HUES64 (cell line): ENCODE measurements at regions not wholly inside any gene's neighbourhood (a gene's known extent, or its start where the extent isn't known, plus 50 kb on each side); places are given as distances from the start of the nearest gene placed in this dataset.
"Not testable (repeated sequence)": the region's sequence is repeated elsewhere in the genome, so short reads cannot be mapped to it uniquely, and the experiment has no call there.

Experiments
- H3K27ac ChIP-seq: 2 replicates; pipeline ENCODE4 v1.7.0; 2013; ENCODE audit warnings: low read depth, low read length, inconsistent platforms
- H3K27me3 ChIP-seq: 2 replicates; pipeline ENCODE4 v1.6.1; 2013; ENCODE audit warnings: mild to moderate bottlenecking, low read length; ENCODE audit not compliant: insufficient read depth
- H3K36me3 ChIP-seq: 2 replicates; pipeline ENCODE4 v1.6.1; 2013; ENCODE audit warnings: mild to moderate bottlenecking, low read length; ENCODE audit not compliant: insufficient read depth
- H3K4me1 ChIP-seq: 2 replicates; pipeline ENCODE4 v1.6.1; 2013; ENCODE audit warnings: mild to moderate bottlenecking, low read length, moderate library complexity; ENCODE audit not compliant: insufficient read depth
- H3K4me3 ChIP-seq: 2 replicates; pipeline ENCODE4 v1.5.1; 2013; ENCODE audit warnings: mild to moderate bottlenecking, low read length, moderate library complexity
- H3K9ac ChIP-seq: 2 replicates; pipeline ENCODE4 v1.6.1; 2013; ENCODE audit warnings: mild to moderate bottlenecking, low read depth, low read length
- H3K9me3 ChIP-seq: 2 replicates; pipeline ENCODE4 v1.6.1; 2013; ENCODE audit warnings: low read depth, low read length; ENCODE audit not compliant: insufficient read depth
- WGBS: fragments of 150-250, 120-280 bp; methylation state at CpG from one replicate; pipeline ENCODE4 v1.1.7; 2013; ENCODE audit warnings: missing lambda C conversion rate; 5-methylcytosine and 5-hydroxymethylcytosine counted together

DNA sequence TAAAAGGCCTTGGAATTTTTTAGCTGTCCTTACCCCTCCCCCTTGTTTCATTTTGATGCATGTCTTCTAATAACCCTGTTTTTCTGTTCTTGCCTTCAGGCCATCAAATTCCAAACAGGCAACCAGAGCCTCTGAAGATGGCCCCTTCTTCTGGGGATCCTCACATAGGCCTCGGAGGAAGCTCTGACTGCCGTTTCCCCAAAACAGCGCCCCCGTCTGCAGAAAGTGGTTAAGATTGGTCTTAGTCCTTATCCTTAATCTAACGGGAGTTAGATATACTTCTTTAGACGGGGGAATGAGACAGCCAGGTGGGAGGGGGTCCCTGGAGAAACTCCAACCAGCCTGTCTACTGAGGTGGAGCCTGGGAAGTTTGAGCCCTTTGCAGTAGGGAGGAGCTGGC lies 226.3 kb upstream of the ZNF608 start:
- Histone ChIP-seq H3K4me1 (peaks cover 14% of the 10 kb centered on the region), H3K27me3 (no peaks in the 10 kb centered on the region), H3K27ac (no peak overlapping the region), H3K4me3 (no peak overlapping the region), H3K9me3 (peaks cover 4% of the 10 kb centered on the region; the same call in 1 of the 2 replicates), H3K9ac (no peak overlapping the region), H3K36me3 (no peaks in the 10 kb centered on the region)
- WGBS = 79% methylated on average over 6 of the region's 6 CpGs

GRCh38 chr5:124973661-124974060 lies 227.2 kb upstream of the ZNF608 start:
- whole genome bisulfite sequencing = 85% methylated on average over 5 of the region's 6 CpGs

DNA sequence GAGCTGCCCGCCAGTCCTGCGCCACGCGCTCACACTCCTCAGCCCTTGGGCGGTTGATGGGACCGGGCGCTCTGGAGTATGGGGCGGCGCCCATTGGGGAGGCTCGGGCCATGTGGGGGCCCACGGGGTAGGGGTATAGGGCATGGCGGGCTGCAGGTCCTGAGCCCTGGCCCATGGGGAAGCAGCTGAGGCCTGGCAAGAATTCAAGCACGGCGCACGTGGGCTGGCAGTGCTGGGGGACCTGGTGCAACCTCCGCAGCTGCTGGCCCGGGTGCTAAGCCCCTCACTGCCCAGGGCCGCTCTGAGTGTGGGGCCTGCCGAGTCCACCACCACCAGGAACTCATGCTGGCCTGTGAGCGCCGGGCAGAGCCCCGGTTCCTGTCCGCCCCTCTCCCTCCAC lies 229.6 kb upstream of the ZNF608 start:
- no peak overlapping the region for H3K4me3 ChIP-seq
- H3K9ac ChIP-seq = no peak overlapping the region
- peaks cover 36% of the 10 kb centered on the region for H3K4me1 ChIP-seq
- 97% methylated on average over 23 of the region's 23 CpGs for WGBS
- peaks cover 4% of the 10 kb centered on the region; the same call in 1 of the 2 replicates for H3K9me3 ChIP-seq
- no peaks in the 10 kb centered on the region for H3K36me3 ChIP-seq
- H3K27ac ChIP-seq = no peak overlapping the region
- no peaks in the 10 kb centered on the region for H3K27me3 ChIP-seq

More at GRCh38 chr5:124973661-124974060, 227.2 kb upstream of the ZNF608 start:
- H3K9ac ChIP-seq = no peak overlapping the region
- peaks cover 4% of the 10 kb centered on the region; the same call in 1 of the 2 replicates for H3K9me3 ChIP-seq
- no peaks in the 10 kb centered on the region for H3K27me3 ChIP-seq
- no peak overlapping the region for H3K4me3 ChIP-seq
- H3K27ac ChIP-seq = peak overlapping the region; percentile 54; the same call in 1 of the 2 replicates
- peaks cover 15% of the 10 kb centered on the region for H3K4me1 ChIP-seq
- H3K36me3 ChIP-seq = no peaks in the 10 kb centered on the region

- H3K4me3 ChIP-seq = no peak overlapping the region
- 0 out of 2 replicates have a peak overlapping the region, but pooled peaks have one; percentile 6 for H3K9ac ChIP-seq
- peaks cover 31% of the 10 kb centered on the region for H3K4me1 ChIP-seq
- H3K27me3 ChIP-seq = no peaks in the 10 kb centered on the region
- peaks cover 15% of the 10 kb centered on the region for H3K9me3 ChIP-seq
- WGBS = 14% methylated on average over 1 of the region's 2 CpGs
- peak overlapping the region; percentile 82 for H3K27ac ChIP-seq
- H3K36me3 ChIP-seq = no peaks in the 10 kb centered on the region
These were observed 232.8 kb upstream of the ZNF608 start for GRCh38 chr5:124979251-124979650.

DNA sequence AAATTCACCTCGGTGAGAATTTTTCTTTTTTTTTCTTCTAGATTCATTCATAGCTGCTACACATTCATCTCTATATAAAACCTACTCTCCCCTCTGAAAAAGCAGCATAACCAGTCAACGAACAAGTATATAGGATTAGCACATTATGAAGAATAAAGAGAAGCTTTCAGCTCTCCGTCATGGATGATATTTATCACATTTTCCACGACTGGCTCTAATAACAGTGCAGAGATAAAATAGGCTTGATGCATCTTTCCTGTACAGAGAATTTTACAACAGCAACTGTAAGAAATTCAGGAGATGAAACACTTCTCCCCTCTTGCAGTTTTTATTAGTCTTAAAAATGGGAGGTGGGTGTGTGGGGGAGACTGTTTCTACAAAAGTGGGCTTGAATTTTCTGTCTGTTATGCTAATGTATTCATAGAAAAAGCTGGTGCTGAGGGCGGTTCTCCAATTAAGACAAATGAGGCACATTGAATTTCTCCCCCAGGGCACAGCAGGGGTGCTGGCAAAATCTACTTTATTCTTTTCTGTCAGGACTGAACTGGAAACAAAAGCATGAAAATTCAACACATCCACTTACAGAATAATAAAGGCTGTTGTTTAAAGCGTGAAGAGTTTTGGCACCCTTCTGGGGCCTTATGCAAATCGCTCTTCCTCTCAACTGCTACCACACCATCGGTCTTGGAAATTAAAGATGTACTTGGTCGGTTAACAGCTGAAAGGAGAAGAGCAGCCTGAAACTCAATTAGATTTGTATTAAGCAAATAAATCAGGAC lies 233.9 kb upstream of the ZNF608 start:
- peaks cover 31% of the 10 kb centered on the region for H3K4me1 ChIP-seq
- peak overlapping the region; percentile 29; the same call in 1 of the 2 replicates for H3K4me3 ChIP-seq
- H3K27me3 ChIP-seq = no peaks in the 10 kb centered on the region
- H3K27ac ChIP-seq = peak overlapping the region; percentile 82
- peaks cover 20% of the 10 kb centered on the region for H3K9me3 ChIP-seq
- H3K9ac ChIP-seq = peak overlapping the region; percentile 40; the same call in 1 of the 2 replicates
- H3K36me3 ChIP-seq = no peaks in the 10 kb centered on the region
- 2% methylated on average over 4 of the region's 9 CpGs for WGBS

DNA sequence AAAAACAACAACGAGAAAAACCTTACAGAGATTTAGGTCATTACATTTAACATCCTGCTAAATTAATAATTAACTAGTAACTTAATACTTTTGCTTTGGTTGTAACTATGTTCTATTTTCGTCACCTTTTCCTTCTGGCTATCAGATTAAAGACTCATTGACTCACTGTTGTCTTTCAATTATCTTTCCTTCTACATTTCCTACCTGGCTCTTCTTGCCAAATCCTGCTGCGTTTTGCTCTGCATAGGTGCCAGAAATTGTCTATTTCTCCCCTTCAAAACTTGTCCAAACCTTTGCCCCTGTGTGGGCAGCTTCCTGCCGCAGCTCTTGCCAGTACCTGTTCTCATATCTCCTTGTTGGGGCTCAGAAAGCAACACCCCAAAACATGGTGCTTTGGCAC lies 235.5 kb upstream of the ZNF608 start:
- Histone ChIP-seq H3K9me3 (peaks cover 19% of the 10 kb centered on the region), H3K4me1 (peaks cover 31% of the 10 kb centered on the region), H3K27me3 (no peaks in the 10 kb centered on the region), H3K36me3 (no peaks in the 10 kb centered on the region), H3K4me3 (no peak overlapping the region), H3K27ac (no peak overlapping the region; the same call in 1 of the 2 replicates), H3K9ac (no peak overlapping the region)
- WGBS = 94% methylated on average over 4 of the region's 4 CpGs

DNA sequence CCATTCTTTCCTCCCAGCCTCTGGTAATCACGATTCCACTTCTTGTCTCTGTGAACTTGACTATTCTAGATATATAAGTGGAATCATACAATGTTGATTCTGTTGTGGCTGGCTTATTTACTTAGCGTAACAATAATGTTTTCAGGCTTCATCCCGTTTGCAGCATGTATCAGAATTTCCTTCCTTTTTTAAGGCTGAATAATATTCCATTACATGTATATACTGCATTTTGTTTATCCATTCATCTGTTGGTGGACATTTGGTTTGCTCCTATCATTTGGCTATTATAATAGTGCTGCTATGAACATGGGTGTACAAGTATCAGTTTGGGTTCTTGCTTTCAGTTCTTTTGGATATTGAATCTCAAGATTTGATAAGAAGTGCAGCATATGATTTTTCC lies 239.7 kb upstream of the ZNF608 start:
- Histone ChIP-seq H3K9me3 (peaks cover 19% of the 10 kb centered on the region), H3K36me3 (no peaks in the 10 kb centered on the region), H3K4me3 (no peak overlapping the region), H3K9ac (no peak overlapping the region), H3K27me3 (no peaks in the 10 kb centered on the region), H3K27ac (no peak overlapping the region), H3K4me1 (peaks cover 8% of the 10 kb centered on the region)
- WGBS = 95% methylated on average over 3 of the region's 3 CpGs

DNA sequence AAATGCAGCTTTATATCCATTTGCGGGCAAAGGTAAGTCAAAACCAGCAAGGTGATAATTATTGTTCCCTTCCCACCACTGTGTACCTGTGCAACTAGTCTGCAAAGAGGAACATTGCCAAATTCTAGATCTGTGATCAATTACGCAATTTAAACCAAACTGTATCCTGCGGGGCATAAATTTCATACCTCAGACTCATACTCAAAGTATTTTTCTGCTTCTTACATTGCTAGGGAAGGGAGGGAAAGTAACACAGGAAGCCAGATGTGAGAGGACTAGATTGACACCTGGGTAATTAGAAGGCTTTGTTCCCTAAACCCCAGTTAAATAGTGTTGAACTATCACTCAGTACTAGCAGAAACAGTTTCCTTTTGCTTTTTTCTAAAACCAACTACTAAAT lies 240.2 kb upstream of the ZNF608 start:
- no peak overlapping the region for H3K9ac ChIP-seq
- peaks cover 19% of the 10 kb centered on the region for H3K9me3 ChIP-seq
- H3K27me3 ChIP-seq = no peaks in the 10 kb centered on the region
- H3K36me3 ChIP-seq = no peaks in the 10 kb centered on the region
- 98% methylated on average over 3 of the region's 3 CpGs for WGBS
- H3K4me1 ChIP-seq = 0 out of 2 replicates have a peak, but pooled peaks cover 3% of the 10 kb centered on the region
- H3K27ac ChIP-seq = no peak overlapping the region
- no peak overlapping the region for H3K4me3 ChIP-seq

GRCh38 chr5:124987786-124988185 lies 241.3 kb upstream of the ZNF608 start:
- H3K27me3 ChIP-seq, H3K36me3 ChIP-seq, H3K27ac ChIP-seq, H3K4me3 ChIP-seq, H3K4me1 ChIP-seq, H3K9ac ChIP-seq: not testable (repeated sequence)
- WGBS = 96% methylated on average over 3 of the region's 3 CpGs
- peaks cover 19% of the 10 kb centered on the region for H3K9me3 ChIP-seq

DNA sequence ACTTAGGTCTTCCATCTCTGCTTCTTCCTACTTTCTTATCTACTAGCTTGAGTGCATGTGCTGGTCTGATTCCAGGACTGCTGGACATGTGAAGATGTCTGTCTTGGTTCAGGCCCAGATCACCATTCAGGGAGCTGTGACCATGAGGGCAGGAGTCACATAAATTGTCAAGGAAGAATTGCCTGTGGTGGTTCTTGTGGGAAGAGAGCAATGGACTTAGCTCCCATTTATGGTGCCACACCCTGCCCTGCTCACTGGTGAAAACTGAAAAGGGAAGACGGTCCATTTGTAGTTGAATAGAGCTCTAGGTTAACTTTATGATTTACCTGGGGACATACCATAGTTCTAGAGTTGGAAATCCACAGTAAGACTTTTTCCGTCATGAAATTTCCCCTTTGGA lies 244.3 kb upstream of the ZNF608 start:
- Histone ChIP-seq H3K27ac (no peak overlapping the region), H3K4me1 (peaks cover 6% of the 10 kb centered on the region), H3K9ac (no peak overlapping the region), H3K9me3 (0 out of 2 replicates have a peak, but pooled peaks cover 3% of the 10 kb centered on the region), H3K27me3 (no peaks in the 10 kb centered on the region), H3K4me3 (no peak overlapping the region), H3K36me3 (no peaks in the 10 kb centered on the region)
- 100% methylated on average over 1 of the region's 2 CpGs for WGBS

GRCh38 chr5:124995421-124995820 lies 249.0 kb upstream of the ZNF608 start:
- peak overlapping the region; percentile 86 for H3K27ac ChIP-seq
- H3K27me3 ChIP-seq = no peaks in the 10 kb centered on the region
- no peak overlapping the region for H3K4me3 ChIP-seq
- no peaks in the 10 kb centered on the region for H3K9me3 ChIP-seq
- no peaks in the 10 kb centered on the region for H3K36me3 ChIP-seq
- H3K4me1 ChIP-seq = peaks cover 35% of the 10 kb centered on the region
- 100% methylated on average over 2 of the region's 4 CpGs for WGBS
- H3K9ac ChIP-seq = peak overlapping the region; percentile 32; the same call in 1 of the 2 replicates
